Stomach (tissue), 8 donors: ENCODE measurements at regions not wholly inside any gene's neighbourhood (a gene's known extent, or its start where the extent isn't known, plus 50 kb on each side); places are given as distances from the start of the nearest gene placed in this dataset.
"Not testable (repeated sequence)": the region's sequence is repeated elsewhere in the genome, so short reads cannot be mapped to it uniquely, and the experiment has no call there.

Experiments used
- DNase-seq, 2 donors: peaks; one replicate each; pipeline versions ENCODE4 v3.0.0 to v3.0.0-alpha.2; 2013 to 2019
- H3K27ac ChIP-seq, 5 donors: fragments of 200-600 bp in 4 of 5; sonication (generic) in 4 of 5; one replicate each; pipeline ENCODE4 v1.5.1; 2013 to 2019; ENCODE audit warnings: mild to moderate bottlenecking in 1 of 5, moderate library complexity in 1 of 5
- H3K27me3 ChIP-seq, 3 donors: fragments of 200-600 bp; sonication (generic); one replicate each; pipeline ENCODE4 v1.5.1; 2017 to 2019; ENCODE audit warnings: mixed run types in 1 of 3
- H3K36me3 ChIP-seq, 4 donors: fragments of 200-600 bp; sonication (generic); 1 replicate in 3 of 4; 2 replicates in 1 of 4; pipeline ENCODE4 v1.5.1; 2016 to 2019
- H3K4me1 ChIP-seq, 4 donors: fragments of 200-600 bp; sonication (generic); one replicate each; pipeline ENCODE4 v1.5.1; 2016 to 2019
- H3K4me3 ChIP-seq, 4 donors: fragments of 200-600 bp; sonication (generic) in 3 of 4; one replicate each; pipeline ENCODE4 v1.5.1; 2016 to 2019; ENCODE audit warnings: mild to moderate bottlenecking in 1 of 4
- H3K9me3 ChIP-seq, 4 donors: fragments of 200-600 bp; sonication (generic); one replicate each; pipeline ENCODE4 v1.5.1; 2016 to 2019
- CTCF ChIP-seq, 7 experiments: fragments of 450-650 bp in 4 of 7; fragments of 200-600 bp in 3 of 7; sonication (generic) in 3 of 7; IDR thresholded peaks; one replicate each; pipeline ENCODE4 v1.5.1; 2016 to 2019; ENCODE audit warnings: antibody characterized with exemption in 7 of 7, control low read depth in 2 of 7, mild to moderate bottlenecking in 1 of 7
- EP300 ChIP-seq: sonication (generic); formaldehyde crosslinking; IDR thresholded peaks from one replicate; pipeline ENCODE4 v1.6.1; 2017; ENCODE audit warnings: antibody characterized with exemption
- POLR2A ChIP-seq, 4 donors: fragments of 450-650 bp; IDR thresholded peaks; one replicate each; pipeline ENCODE4 v1.6.1; 2016; ENCODE audit warnings: antibody characterized with exemption in 4 of 4, control low read depth in 2 of 4, mild to moderate bottlenecking in 1 of 4, moderate library complexity in 1 of 4
- POLR2AphosphoS5 ChIP-seq, 3 donors: sonication (generic); formaldehyde crosslinking; IDR thresholded peaks; one replicate each; pipeline ENCODE4 v1.6.1; 2016; ENCODE audit warnings: antibody characterized with exemption in 3 of 3
- WGBS, 5 donors: extraction: QIAGEN DNeasy Blood & Tissue Kit in 3 of 5; methylation state at CpG; one replicate each; pipeline versions ENCODE4 v1.1.5 to v1.1.7; 2013 to 2018; 5-methylcytosine and 5-hydroxymethylcytosine counted together
- intact Hi-C: fragments of 100-400 bp; cut with DNase I; formaldehyde crosslinking; loops from one replicate; pipeline ENCODE4 v1.15.1; 2023; ENCODE audit warnings: low total_unique reads
- donor health status: healthy with polysubstance abuse.
- donor health status: Bipolar disorder and iron deficiency.
- donor health status: healthy.

DNA sequence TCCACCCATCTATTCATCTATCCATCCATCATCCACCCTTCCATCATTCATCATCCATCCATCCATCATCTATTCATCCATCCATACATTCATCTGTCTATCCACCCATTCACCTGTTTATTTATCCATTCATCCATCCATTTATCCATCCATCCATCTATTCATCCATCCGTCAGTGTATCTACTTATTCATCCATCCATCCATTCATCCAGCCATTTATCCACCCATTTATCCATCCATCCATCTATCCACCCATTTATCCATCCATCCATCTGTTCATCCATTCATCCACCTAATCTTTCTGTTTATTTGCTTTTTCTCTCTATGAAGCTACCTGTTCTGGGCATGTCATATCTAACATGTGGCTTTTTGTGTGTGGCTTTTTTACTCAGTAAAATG, 115.4 kb downstream of the CRYAA start:
- 93 to 100% (median 98%) methylated on average over 1 of the region's 1 CpG for WGBS, 5 donors
- H3K27ac ChIP-seq: no peak overlapping the region
- H3K4me1 ChIP-seq: peaks cover 11 to 19% (median 15%) of the 10 kb centered on the region in 4 donors
- no peak for DNase-seq
- H3K36me3 ChIP-seq: no peaks in the 10 kb centered on the region
- no peak for TF ChIP-seq POLR2A (IDR thresholded peaks at IDR 0.05)
- TF ChIP-seq EP300: no peak
- peaks cover 0 to 4% (median 0%) of the 10 kb centered on the region in 3 donors for H3K27me3 ChIP-seq
- H3K4me3 ChIP-seq: no peak overlapping the region
- H3K9me3 ChIP-seq: peaks cover 0 to 3% (median 2%) of the 10 kb centered on the region in 4 donors
- intact Hi-C loops: no loop called here

- H3K9me3 ChIP-seq, H3K27ac ChIP-seq, intact Hi-C loops, H3K36me3 ChIP-seq, H3K4me3 ChIP-seq, DNase-seq, H3K27me3 ChIP-seq: not testable (repeated sequence)
- 91 to 96% (median 93%) methylated on average over 2 of the region's 2 CpGs for WGBS, 5 donors
- H3K4me1 ChIP-seq: peaks cover 7 to 15% (median 13%) of the 10 kb centered on the region in 4 donors
Observed at GRCh38 chr21:43283925-43284221, 115.1 kb downstream of the CRYAA start.

DNA sequence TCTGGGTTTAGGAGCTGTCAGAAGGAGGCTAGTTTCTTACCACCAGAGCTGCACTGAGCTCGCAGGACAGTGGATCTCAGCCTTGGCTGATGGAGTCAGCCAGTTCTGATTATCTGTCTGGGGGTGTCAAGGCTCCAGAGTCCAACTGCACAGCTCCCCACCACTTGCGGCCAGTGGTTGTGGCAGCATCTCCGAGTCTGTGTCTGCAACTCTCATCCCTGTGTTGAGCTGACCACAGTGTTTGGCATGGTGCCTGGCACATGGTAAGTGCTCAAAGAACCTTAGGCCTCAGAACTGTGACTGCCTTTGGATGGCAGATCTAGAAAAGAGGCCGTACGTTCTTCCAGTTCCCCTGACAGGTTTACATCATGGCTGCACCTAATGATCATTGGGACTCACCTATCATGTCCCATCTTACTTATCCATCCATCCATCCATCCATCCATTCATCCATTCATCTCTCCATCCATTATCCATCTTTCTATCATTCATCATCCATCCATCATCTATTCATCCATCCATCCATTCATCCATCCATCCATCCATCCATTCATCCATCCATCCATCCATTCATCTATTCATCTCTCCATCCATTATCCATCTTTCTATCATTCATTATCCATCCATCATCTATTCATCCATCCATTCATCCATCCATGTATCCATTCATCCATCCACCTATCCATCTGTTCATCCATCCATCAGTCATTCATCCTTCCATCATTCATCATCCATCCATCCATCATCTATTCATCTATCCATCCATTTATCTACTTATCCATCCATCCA, 114.5 kb downstream of the CRYAA start:
- WGBS, 5 donors: 83 to 91% (median 88%) methylated on average over 2 to 5 of the region's 5 CpGs

DNA sequence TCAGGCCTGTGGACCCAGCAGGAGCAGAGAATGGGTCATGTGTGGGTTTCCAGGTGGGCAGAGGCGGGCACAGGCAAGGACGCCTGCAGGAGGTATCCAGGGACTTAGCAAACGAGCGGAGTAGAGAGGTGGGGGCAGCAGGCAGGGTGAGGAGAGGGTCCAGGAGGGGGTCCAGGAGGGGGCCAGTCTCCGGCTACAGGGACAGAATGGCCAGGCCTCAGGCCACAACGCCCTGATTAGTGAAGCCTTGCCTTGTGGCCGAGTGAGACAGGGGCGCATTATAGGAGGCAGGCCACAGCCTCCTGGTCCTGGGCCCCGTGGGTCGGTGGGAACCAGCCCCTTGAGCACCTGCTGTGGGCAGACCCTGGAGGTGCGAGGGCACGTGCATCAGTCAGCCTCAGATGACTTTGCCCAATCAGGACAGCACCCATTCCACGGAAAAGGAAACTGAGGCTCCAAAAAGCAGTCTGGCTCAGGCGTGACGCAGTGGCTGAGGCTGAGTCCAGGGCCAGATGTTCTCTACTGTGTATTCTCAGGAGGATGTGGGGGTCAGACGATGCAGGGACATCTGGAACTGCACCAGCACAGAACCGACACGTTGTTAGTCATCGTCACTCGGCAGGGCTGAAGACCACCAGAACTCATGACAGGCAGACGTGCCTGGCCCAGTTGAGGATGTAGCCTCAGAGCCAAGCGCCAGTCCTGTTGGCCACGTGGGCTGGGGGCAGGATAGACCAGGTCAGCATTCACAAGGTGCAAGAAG, 113.7 kb downstream of the CRYAA start:
- no peaks in the 10 kb centered on the region for H3K36me3 ChIP-seq
- TF ChIP-seq CTCF (IDR thresholded peaks at IDR 0.05) (no peak), POLR2A (IDR thresholded peaks at IDR 0.05) (no peak), POLR2AphosphoS5 (IDR thresholded peaks at IDR 0.05) (no peak), EP300 (no peak)
- H3K9me3 ChIP-seq: no peaks in the 10 kb centered on the region
- 75 to 92% (median 86%) methylated on average over 20 to 23 of the region's 23 CpGs for WGBS, 5 donors
- H3K27ac ChIP-seq: no peak overlapping the region
- peaks cover 4 to 8% (median 6%) of the 10 kb centered on the region in 4 donors for H3K4me1 ChIP-seq
- DNase-seq: no peak
- peaks cover 0 to 20% (median 0%) of the 10 kb centered on the region in 3 donors for H3K27me3 ChIP-seq
- intact Hi-C loops: no loop called here
- no peak overlapping the region for H3K4me3 ChIP-seq

More for the DNA sequence above, 114.5 kb downstream of the CRYAA start:
- H3K27me3 ChIP-seq: peaks cover 0 to 13% (median 0%) of the 10 kb centered on the region in 3 donors
- no peaks in the 10 kb centered on the region for H3K36me3 ChIP-seq
- TF ChIP-seq POLR2A (IDR thresholded peaks at IDR 0.05) (no peak), EP300 (no peak), POLR2AphosphoS5 (IDR thresholded peaks at IDR 0.05) (no peak)
- intact Hi-C loops: no loop called here
- DNase-seq: no peak
- H3K27ac ChIP-seq: no peak overlapping the region
- H3K4me3 ChIP-seq: no peak overlapping the region
- peaks cover 4 to 11% (median 9%) of the 10 kb centered on the region in 4 donors for H3K4me1 ChIP-seq
- no peaks in the 10 kb centered on the region for H3K9me3 ChIP-seq

GRCh38 chr21:43281661-43282357, 113.0 kb downstream of the CRYAA start:
- WGBS, 5 donors: 52 to 77% (median 66%) methylated on average over 9 to 12 of the region's 12 CpGs
- Histone ChIP-seq H3K27me3 (peaks cover 0 to 26% (median 0%) of the 10 kb centered on the region in 3 donors), H3K27ac (no peak overlapping the region), H3K4me3 (no peak overlapping the region), H3K9me3 (no peaks in the 10 kb centered on the region), H3K36me3 (no peaks in the 10 kb centered on the region), H3K4me1 (peaks cover 0 to 6% (median 2%) of the 10 kb centered on the region in 4 donors)
- intact Hi-C loops: no loop called here
- TF ChIP-seq EP300 (no peak), POLR2A (IDR thresholded peaks at IDR 0.05) (no peak), CTCF (IDR thresholded peaks at IDR 0.05) (no peak), POLR2AphosphoS5 (IDR thresholded peaks at IDR 0.05) (no peak)
- DNase-seq: no peak
